Prostate gland (tissue), 2 donors: ENCODE measurements at regions not wholly inside any gene's neighbourhood (a gene's known extent, or its start where the extent isn't known, plus 50 kb on each side); places are given as distances from the start of the nearest gene placed in this dataset.

Source experiments
- DNase-seq: peaks from one replicate; pipeline ENCODE4 v3.0.0-alpha.2; 2019; ENCODE audit warnings: low spot score
- H3K27ac ChIP-seq, 2 donors: fragments of 200-600 bp; sonication (generic); 2 replicates each; pipeline ENCODE4 v1.5.1; 2017 to 2019
- H3K27me3 ChIP-seq: fragments of 200-600 bp; sonication (generic); replicated peaks from 2 replicates; pipeline ENCODE4 v1.5.1; 2019; ENCODE audit not compliant: insufficient read depth
- H3K36me3 ChIP-seq, 2 donors: fragments of 200-600 bp; sonication (generic); 1 replicate in 1 of 2; 2 replicates in 1 of 2; pipeline versions ENCODE4 v1.5.1 to v1.8.1; 2017 to 2019
- H3K4me1 ChIP-seq: fragments of 200-600 bp; sonication (generic); replicated peaks from 2 replicates; pipeline ENCODE4 v1.5.1; 2019
- H3K4me3 ChIP-seq, 2 donors: fragments of 200-600 bp; sonication (generic); 2 replicates each; pipeline ENCODE4 v1.5.1; 2017 to 2019
- H3K9me3 ChIP-seq: fragments of 200-600 bp; sonication (generic); 2 replicates; pipeline ENCODE4 v1.5.1; 2017
- CTCF ChIP-seq, 4 experiments: fragments of 200-600 bp in 2 of 4; fragments of 450-650 bp in 2 of 4; sonication (generic) in 2 of 4; IDR thresholded peaks; 1 replicate in 3 of 4; 2 replicates in 1 of 4; pipeline ENCODE4 v1.5.1; 2016 to 2019; ENCODE audit warnings: antibody characterized with exemption in 4 of 4, mild to moderate bottlenecking in 2 of 4, moderate library complexity in 2 of 4
- POLR2A ChIP-seq: fragments of 450-650 bp; IDR thresholded peaks from one replicate; pipeline ENCODE4 v1.6.1; 2016; ENCODE audit warnings: antibody characterized with exemption, mild to moderate bottlenecking
- POLR2AphosphoS5 ChIP-seq: sonication (generic); formaldehyde crosslinking; IDR thresholded peaks from one replicate; pipeline ENCODE4 v1.6.1; 2017; ENCODE audit warnings: antibody characterized with exemption
- WGBS: methylation state at CpG from one replicate; pipeline ENCODE4 v1.1.5; 2018; 5-methylcytosine and 5-hydroxymethylcytosine counted together
- intact Hi-C: fragments of 100-400 bp; cut with DNase I; formaldehyde crosslinking; loops from one replicate; pipeline ENCODE4 v1.14.2; 2022

GRCh38 chr5:54656261-54656728, 138.7 kb downstream of the SNX18 start:
- 48% methylated on average over 2 of the region's 2 CpGs for WGBS
- Histone ChIP-seq H3K27me3 (no peaks in the 10 kb centered on the region), H3K9me3 (no peaks in the 10 kb centered on the region), H3K4me3 (no peak overlapping the region), H3K4me1 (no peaks in the 10 kb centered on the region), H3K27ac (no peak overlapping the region), H3K36me3 (no peaks in the 10 kb centered on the region)
- intact Hi-C loops: no loop called here
- DNase-seq: no peak
- TF ChIP-seq POLR2A (no peak), CTCF (IDR thresholded peaks at IDR 0.05) (no peak), POLR2AphosphoS5 (no peak)

DNA sequence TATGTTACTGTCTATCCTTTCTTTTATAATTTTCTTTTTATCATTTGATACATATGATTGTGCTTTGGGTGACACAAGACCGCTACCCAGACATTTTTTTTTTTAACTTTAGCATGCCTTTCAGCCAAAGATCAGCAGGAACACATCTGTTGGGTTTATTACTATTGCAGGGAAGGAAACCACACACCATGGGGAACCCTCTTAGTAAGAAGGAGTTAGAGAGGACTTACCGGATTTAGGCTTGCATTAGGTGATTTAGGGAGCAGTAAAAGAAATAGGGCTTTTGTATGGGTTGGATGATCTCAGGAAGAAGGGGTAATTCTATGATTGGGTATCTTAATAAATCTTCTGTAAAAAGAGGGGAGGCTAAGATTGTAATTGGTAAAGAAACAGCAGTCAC, 138.2 kb downstream of the SNX18 start:
- H3K4me3 ChIP-seq: no peak overlapping the region
- TF ChIP-seq POLR2AphosphoS5 (no peak), CTCF (IDR thresholded peaks at IDR 0.05) (no peak), POLR2A (no peak)
- no peaks in the 10 kb centered on the region for H3K27me3 ChIP-seq
- no peak for DNase-seq
- no peak overlapping the region for H3K27ac ChIP-seq
- H3K36me3 ChIP-seq: no peaks in the 10 kb centered on the region
- H3K4me1 ChIP-seq: no peaks in the 10 kb centered on the region
- intact Hi-C loops: no loop called here
- 85% methylated on average over 2 of the region's 2 CpGs for WGBS
- no peaks in the 10 kb centered on the region for H3K9me3 ChIP-seq

DNA sequence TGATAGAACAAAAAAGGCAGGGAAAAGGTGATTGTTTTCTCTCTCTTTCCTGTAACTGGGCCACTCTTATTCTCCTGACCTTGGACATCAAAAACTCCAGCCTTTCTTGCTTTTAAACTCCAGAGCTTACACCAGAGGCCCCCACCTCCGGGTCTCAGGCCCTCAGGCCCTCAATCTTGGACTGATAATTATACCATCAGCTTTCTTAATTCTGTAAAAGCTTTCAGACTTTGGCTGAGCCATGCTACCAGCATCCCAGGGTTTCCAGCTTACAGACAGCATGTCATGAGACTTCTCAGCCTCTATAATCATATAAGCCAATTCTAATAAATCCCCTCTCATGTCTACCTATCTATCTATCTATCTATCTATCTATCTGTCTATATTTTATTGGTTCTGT, 137.7 kb downstream of the SNX18 start:
- Histone ChIP-seq H3K4me1 (no peaks in the 10 kb centered on the region), H3K4me3 (no peak overlapping the region), H3K9me3 (no peaks in the 10 kb centered on the region), H3K27me3 (no peaks in the 10 kb centered on the region), H3K36me3 (no peaks in the 10 kb centered on the region), H3K27ac (no peak overlapping the region)
- no peak for DNase-seq
- TF ChIP-seq POLR2A (no peak), POLR2AphosphoS5 (no peak), CTCF (IDR thresholded peaks at IDR 0.05) (no peak)
- WGBS: 59% methylated on average over 1 of the region's 1 CpG
- intact Hi-C loops: no loop called here

GRCh38 chr5:54653956-54654614, 136.5 kb downstream of the SNX18 start:
- TF ChIP-seq POLR2AphosphoS5 (no peak), POLR2A (no peak), CTCF (IDR thresholded peaks at IDR 0.05) (no peak)
- Histone ChIP-seq H3K4me3 (no peak overlapping the region), H3K27ac (no peak overlapping the region), H3K36me3 (no peaks in the 10 kb centered on the region), H3K4me1 (no peaks in the 10 kb centered on the region), H3K9me3 (no peaks in the 10 kb centered on the region), H3K27me3 (no peaks in the 10 kb centered on the region)
- intact Hi-C loops: no loop called here
- no peak for DNase-seq
- WGBS: 85% methylated on average over 2 of the region's 2 CpGs

- no peaks in the 10 kb centered on the region for H3K36me3 ChIP-seq
- no peak overlapping the region for H3K4me3 ChIP-seq
- no peak overlapping the region for H3K27ac ChIP-seq
- H3K9me3 ChIP-seq: no peaks in the 10 kb centered on the region
- TF ChIP-seq POLR2AphosphoS5: no peak
- H3K27me3 ChIP-seq: no peaks in the 10 kb centered on the region
- intact Hi-C loops: no loop called here
- 49% methylated on average over 6 of the region's 6 CpGs for WGBS
- no peak for DNase-seq
- no peaks in the 10 kb centered on the region for H3K4me1 ChIP-seq
These were observed 134.0 kb downstream of the SNX18 start for GRCh38 chr5:54651482-54652076.
